ENCODE measurements at regions not wholly inside any gene's neighbourhood (a gene's known extent, or its start where the extent isn't known, plus 50 kb on each side); places are given as distances from the start of the nearest gene placed in this dataset.

- TF ChIP-seq, protein P1, sequence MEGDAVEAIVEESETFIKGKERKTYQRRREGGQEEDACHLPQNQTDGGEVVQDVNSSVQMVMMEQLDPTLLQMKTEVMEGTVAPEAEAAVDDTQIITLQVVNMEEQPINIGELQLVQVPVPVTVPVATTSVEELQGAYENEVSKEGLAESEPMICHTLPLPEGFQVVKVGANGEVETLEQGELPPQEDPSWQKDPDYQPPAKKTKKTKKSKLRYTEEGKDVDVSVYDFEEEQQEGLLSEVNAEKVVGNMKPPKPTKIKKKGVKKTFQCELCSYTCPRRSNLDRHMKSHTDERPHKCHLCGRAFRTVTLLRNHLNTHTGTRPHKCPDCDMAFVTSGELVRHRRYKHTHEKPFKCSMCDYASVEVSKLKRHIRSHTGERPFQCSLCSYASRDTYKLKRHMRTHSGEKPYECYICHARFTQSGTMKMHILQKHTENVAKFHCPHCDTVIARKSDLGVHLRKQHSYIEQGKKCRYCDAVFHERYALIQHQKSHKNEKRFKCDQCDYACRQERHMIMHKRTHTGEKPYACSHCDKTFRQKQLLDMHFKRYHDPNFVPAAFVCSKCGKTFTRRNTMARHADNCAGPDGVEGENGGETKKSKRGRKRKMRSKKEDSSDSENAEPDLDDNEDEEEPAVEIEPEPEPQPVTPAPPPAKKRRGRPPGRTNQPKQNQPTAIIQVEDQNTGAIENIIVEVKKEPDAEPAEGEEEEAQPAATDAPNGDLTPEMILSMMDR (conservative IDR thresholded peaks at IDR 0.05), result no peak
- Mint-ChIP-seq H3K9me3 (peaks cover 6% of the 10 kb centered on the region), H3K27ac (ENCODE audit: unreplicated experiment) (no peak overlapping the region), H3K4me1 (peaks cover 12% of the 10 kb centered on the region), H3K36me3 (ENCODE audit: low read depth) (no peaks in the 10 kb centered on the region), H3K27me3 (ENCODE audit: low read depth) (peaks cover 4% of the 10 kb centered on the region), H3K4me3 (no peak overlapping the region)
- DNase-seq (ENCODE audit: low read depth, low spot score), result no peak
These were observed 49.9 kb upstream of the PAX6 start for GRCh38 chr11:31861011-31861410.

Data from neural crest cell (in vitro differentiated cells).